H1 (cell line): ENCODE measurements at regions not wholly inside any gene's neighbourhood (a gene's known extent, or its start where the extent isn't known, plus 50 kb on each side); places are given as distances from the start of the nearest gene placed in this dataset.

ENCODE experiments used
- ATF3 ChIP-seq: IDR thresholded peaks from 2 replicates; pipeline ENCODE4 v1.6.1; 2011; ENCODE audit warnings: low read depth, mild to moderate bottlenecking, low read length; ENCODE audit not compliant: insufficient read depth
- CBX8 ChIP-seq: fragments of 300-800, 300-1000 bp; sonication (generic); IDR thresholded peaks from 2 replicates; pipeline ENCODE4 v1.7.1; 2016; ENCODE audit warnings: low read depth, low read length, borderline replicate concordance
- CTCF ChIP-seq, 3 experiments: IDR thresholded peaks; 1 replicate in 2 of 3; 2 replicates in 1 of 3; pipeline versions ENCODE4 v1.5.1 to v1.6.1; 2011; ENCODE audit warnings: low read length in 3 of 3, mild to moderate bottlenecking in 3 of 3, inconsistent platforms in 2 of 3, low read depth in 1 of 3, moderate library complexity in 1 of 3; ENCODE audit not compliant: insufficient read depth in 1 of 3; ENCODE audit errors: control extremely low read depth in 1 of 3
- EGR1 ChIP-seq: IDR thresholded peaks from 2 replicates; pipeline ENCODE4 v1.6.1; 2011; ENCODE audit warnings: low read depth, low read length, borderline replicate concordance
- FOSL1 ChIP-seq: IDR thresholded peaks from 2 replicates; pipeline ENCODE4 v1.6.1; 2011; ENCODE audit warnings: mild to moderate bottlenecking, low read depth, low read length, moderate library complexity; ENCODE audit not compliant: insufficient read depth
- GABPA ChIP-seq: IDR thresholded peaks from 2 replicates; pipeline ENCODE4 v1.6.1; 2011; ENCODE audit warnings: mild to moderate bottlenecking, low read length, moderate library complexity, borderline replicate concordance; ENCODE audit not compliant: insufficient read depth
- GTF2F1 ChIP-seq: IDR thresholded peaks from 2 replicates; pipeline ENCODE4 v1.6.1; 2012; ENCODE audit warnings: low read depth, low read length, improper control_type of control experiment, borderline replicate concordance
- MAX ChIP-seq: IDR thresholded peaks from 2 replicates; pipeline ENCODE4 v1.6.1; 2012; ENCODE audit warnings: inconsistent platforms
- POLR2A ChIP-seq, 2 experiments: IDR thresholded peaks; 1 replicate in 1 of 2; 2 replicates in 1 of 2; pipeline ENCODE4 v1.6.1; 2011; ENCODE audit warnings: low read depth in 2 of 2, low read length in 2 of 2, mild to moderate bottlenecking in 2 of 2; ENCODE audit errors: control extremely low read depth in 1 of 2
- RNF2 ChIP-seq: fragments of 200-900, 300-1000 bp; sonication (generic); IDR thresholded peaks from 2 replicates; pipeline ENCODE4 v1.7.1; 2016; ENCODE audit warnings: borderline replicate concordance, low read depth, mild to moderate bottlenecking, antibody characterized with exemption, low read length; ENCODE audit not compliant: poor library complexity, severe bottlenecking; ENCODE audit errors: missing control alignments
- SP1 ChIP-seq: IDR thresholded peaks from 2 replicates; pipeline ENCODE4 v1.6.1; 2011; ENCODE audit warnings: low read depth, low read length
- TAF1 ChIP-seq: IDR thresholded peaks from 2 replicates; pipeline ENCODE4 v1.6.1; 2011; ENCODE audit warnings: mild to moderate bottlenecking, low read depth, low read length

GRCh38 chr4:89446193-89446592 lies 138.6 kb upstream of the GPRIN3 start:
- no peak for TF ChIP-seq CTCF (IDR thresholded peaks at IDR 0.05; ENCODE audit: control extremely low read depth in 1 of 3, insufficient read depth in 1 of 3, low read depth in 1 of 3, low read length in 3 of 3)
- no peak for TF ChIP-seq TAF1
- TF ChIP-seq FOSL1: no peak
- no peak for TF ChIP-seq SP1
- TF ChIP-seq GABPA: no peak
- no peak for TF ChIP-seq CBX8
- TF ChIP-seq GTF2F1: no peak
- no peak for TF ChIP-seq ATF3
- TF ChIP-seq POLR2A (IDR thresholded peaks at IDR 0.05; ENCODE audit: control extremely low read depth in 1 of 2, low read depth in 2 of 2, low read length in 2 of 2): no peak
- no peak for TF ChIP-seq RNF2
- no peak for TF ChIP-seq EGR1
- no peak for TF ChIP-seq MAX
